ENCODE measurements at regions not wholly inside any gene's neighbourhood (a gene's known extent, or its start where the extent isn't known, plus 50 kb on each side); places are given as distances from the start of the nearest gene placed in this dataset.

DNA sequence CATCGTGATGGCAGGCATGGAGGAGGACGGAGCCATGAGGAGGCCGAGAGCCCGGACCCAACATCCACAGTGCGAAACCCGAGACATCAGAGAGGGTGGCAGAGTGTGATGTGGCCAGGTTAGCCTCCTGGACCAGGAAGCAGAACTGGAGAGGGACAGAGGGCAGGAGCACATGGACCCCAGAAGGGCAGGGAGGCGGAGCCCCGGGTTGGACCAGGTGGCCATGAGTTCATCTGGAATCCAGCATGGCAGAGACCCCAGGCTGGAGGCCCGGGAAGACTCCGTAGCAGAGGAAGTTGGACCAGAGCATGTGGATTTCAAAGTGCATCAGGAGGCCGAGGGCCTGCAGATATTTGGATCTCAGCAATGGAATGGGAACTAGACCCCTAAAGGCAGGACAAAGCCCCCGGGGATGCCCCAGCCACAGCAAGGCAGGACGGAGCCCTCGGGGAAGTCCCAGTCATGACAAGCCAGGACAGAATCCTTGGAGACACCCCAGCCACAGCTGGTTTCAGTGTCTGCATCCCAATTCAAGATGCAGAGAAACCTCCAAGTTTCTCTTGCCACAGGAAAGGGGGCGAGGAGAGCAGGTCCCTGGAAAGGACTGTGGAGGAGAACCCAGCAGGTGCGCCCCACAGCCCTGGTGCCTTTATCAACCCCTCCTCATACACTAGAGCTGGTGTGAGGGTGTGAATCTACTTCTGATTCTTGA lies 1393.4 kb downstream of the BRD1 start:
- H3K27me3 ChIP-seq (replicated peaks; ENCODE audit: control insufficient read depth, insufficient read depth, low read length), result no peaks in the 10 kb centered on the region
- no peak for DNase-seq (ENCODE audit: extremely low read depth, insufficient read length)
- no peaks in the 10 kb centered on the region for H3K36me3 ChIP-seq (ENCODE audit: control insufficient read depth, insufficient read depth, low read length)
- no peak for TF ChIP-seq CTCF (IDR thresholded peaks at IDR 0.05; ENCODE audit: insufficient read depth, low read length, poor library complexity, severe bottlenecking)
- no peak overlapping the region for H3K4me3 ChIP-seq (replicated peaks; ENCODE audit: low read depth, low read length)

DNA sequence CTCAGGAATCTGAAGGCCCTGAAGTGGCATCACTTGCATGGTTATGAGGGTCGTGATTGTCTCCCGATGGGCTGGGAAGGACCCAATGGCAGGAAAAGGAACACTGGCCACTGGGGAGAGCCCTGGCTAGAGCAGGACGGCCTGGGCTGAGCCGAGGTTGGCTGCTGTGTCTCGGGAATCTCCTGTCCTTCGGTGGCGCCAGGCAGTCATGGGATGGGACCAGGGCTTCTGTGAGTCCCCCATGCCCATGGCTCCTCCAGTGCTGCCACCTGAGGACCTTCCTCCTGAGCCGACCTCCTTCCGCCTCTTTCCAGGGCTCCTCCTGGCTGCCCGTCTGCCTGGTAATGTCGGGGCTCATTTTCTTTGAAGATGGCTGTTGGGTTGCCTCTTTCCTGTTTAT lies 1394.0 kb downstream of the BRD1 start:
- Histone ChIP-seq H3K36me3 (ENCODE audit: control insufficient read depth, insufficient read depth, low read length) (no peaks in the 10 kb centered on the region), H3K4me3 (replicated peaks; ENCODE audit: low read depth, low read length) (no peak overlapping the region), H3K27me3 (replicated peaks; ENCODE audit: control insufficient read depth, insufficient read depth, low read length) (no peaks in the 10 kb centered on the region)
- no peak for TF ChIP-seq CTCF (IDR thresholded peaks at IDR 0.05; ENCODE audit: insufficient read depth, low read length, poor library complexity, severe bottlenecking)
- no peak for DNase-seq (ENCODE audit: extremely low read depth, insufficient read length)

DNA sequence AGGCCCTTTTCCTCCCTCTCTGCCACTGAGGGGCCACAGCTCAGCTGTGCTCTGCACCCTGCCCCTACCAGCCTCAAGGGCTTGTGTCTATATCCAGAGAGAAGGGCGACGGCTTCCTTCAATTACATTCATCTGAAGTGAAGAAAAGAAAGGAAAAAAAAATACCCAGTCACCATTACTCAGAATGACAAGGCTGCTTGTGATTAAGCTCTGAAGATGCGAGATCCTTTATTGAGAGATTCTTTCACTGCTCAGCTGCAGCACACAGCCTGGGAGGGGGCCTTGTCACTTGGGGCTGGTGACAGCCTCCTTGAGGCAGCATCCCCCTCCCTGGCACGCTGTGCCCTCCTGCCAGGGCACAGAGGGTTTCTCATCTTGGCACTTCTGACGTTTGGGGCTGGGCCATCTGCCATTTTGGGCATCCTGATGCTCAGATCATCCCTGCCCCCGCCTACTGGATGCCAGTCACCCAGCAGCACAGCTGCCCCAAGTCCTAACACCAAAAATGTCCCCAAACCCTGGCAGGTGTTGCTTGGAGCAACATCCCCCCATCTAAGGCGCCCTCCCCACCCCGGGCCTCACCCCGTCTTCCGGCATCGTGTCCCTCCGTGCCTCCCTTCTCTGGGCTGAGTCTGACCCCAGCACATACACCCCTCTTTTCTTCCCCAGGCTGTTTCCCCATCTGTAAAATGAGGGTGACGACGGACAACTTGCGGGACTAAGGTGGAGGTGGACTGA lies 1394.7 kb downstream of the BRD1 start:
- no peak for DNase-seq (ENCODE audit: extremely low read depth, insufficient read length)
- H3K36me3 ChIP-seq (ENCODE audit: control insufficient read depth, insufficient read depth, low read length), result no peaks in the 10 kb centered on the region
- no peak for TF ChIP-seq CTCF (IDR thresholded peaks at IDR 0.05; ENCODE audit: insufficient read depth, low read length, poor library complexity, severe bottlenecking)
- no peaks in the 10 kb centered on the region for H3K27me3 ChIP-seq (replicated peaks; ENCODE audit: control insufficient read depth, insufficient read depth, low read length)
- no peak overlapping the region for H3K4me3 ChIP-seq (replicated peaks; ENCODE audit: low read depth, low read length)

GRCh38 chr22:48431536-48432315 lies 1395.9 kb downstream of the BRD1 start:
- H3K27me3 ChIP-seq (replicated peaks; ENCODE audit: control insufficient read depth, insufficient read depth, low read length), result no peaks in the 10 kb centered on the region
- no peak for DNase-seq (ENCODE audit: extremely low read depth, insufficient read length)
- no peak for TF ChIP-seq CTCF (IDR thresholded peaks at IDR 0.05; ENCODE audit: insufficient read depth, low read length, poor library complexity, severe bottlenecking)

DNA sequence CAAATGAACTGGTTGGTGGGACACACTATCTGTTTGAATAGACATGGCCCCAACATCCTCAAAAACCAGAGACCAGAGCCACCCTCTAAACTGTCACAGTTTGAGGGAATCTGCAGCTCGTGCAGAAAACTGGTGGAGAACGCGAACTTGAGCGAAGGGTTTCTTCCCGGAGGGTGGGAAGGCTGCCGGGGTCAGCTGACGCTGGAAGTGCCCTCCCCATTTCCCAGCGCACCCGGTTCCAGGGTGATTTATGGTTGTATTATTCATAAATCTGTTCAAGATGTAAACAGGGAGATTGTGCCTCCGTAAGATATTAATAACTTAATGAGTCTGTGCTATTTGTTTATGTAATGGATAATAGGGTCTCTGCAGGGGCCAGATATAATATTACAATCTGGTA lies 1396.7 kb downstream of the BRD1 start:
- DNase-seq (ENCODE audit: extremely low read depth, insufficient read length), result no peak
- no peaks in the 10 kb centered on the region for H3K27me3 ChIP-seq (replicated peaks; ENCODE audit: control insufficient read depth, insufficient read depth, low read length)
- no peak for TF ChIP-seq CTCF (IDR thresholded peaks at IDR 0.05; ENCODE audit: insufficient read depth, low read length, poor library complexity, severe bottlenecking)
- no peaks in the 10 kb centered on the region for H3K36me3 ChIP-seq (ENCODE audit: control insufficient read depth, insufficient read depth, low read length)
- no peak overlapping the region for H3K4me3 ChIP-seq (replicated peaks; ENCODE audit: low read depth, low read length)

More at GRCh38 chr22:48431536-48432315, 1395.9 kb downstream of the BRD1 start:
- Histone ChIP-seq H3K4me3 (replicated peaks; ENCODE audit: low read depth, low read length) (no peak overlapping the region), H3K36me3 (ENCODE audit: control insufficient read depth, insufficient read depth, low read length) (no peaks in the 10 kb centered on the region)
